ENCODE measurements at regions not wholly inside any gene's neighbourhood (a gene's known extent, or its start where the extent isn't known, plus 50 kb on each side); places are given as distances from the start of the nearest gene placed in this dataset.
"Not testable (repeated sequence)": the region's sequence is repeated elsewhere in the genome, so short reads cannot be mapped to it uniquely, and the experiment has no call there.

DNA sequence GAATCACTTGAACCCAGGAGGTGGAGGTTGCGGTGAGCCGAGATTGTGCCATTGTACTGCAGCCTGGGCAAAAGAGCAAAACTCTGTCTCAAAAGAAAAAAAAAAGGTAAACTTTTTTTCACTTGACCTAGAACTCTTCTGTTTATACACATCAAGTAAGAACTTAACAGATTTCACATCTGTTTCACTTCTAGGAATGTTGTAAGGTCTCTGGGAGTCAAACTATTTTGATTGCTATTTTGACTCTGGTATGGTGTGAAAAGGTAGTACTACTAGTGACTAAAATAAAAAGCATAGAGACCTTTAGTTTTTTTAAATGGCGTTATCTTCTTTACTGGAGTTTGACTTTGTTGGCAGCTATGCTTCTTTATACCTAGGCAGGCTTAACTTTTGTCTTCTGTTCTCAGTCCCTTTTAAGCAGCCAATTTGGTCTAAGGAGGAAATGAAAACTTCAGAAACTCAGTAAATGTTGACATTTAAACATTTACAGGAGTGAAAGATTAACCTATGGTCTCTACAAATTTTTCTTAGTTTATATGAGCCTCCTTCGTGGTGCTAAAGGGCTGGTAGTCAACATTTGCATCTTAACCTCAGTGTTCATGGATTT, 84.7 kb downstream of the METTL2B start:
- DNase-seq, result not testable (repeated sequence)

DNA sequence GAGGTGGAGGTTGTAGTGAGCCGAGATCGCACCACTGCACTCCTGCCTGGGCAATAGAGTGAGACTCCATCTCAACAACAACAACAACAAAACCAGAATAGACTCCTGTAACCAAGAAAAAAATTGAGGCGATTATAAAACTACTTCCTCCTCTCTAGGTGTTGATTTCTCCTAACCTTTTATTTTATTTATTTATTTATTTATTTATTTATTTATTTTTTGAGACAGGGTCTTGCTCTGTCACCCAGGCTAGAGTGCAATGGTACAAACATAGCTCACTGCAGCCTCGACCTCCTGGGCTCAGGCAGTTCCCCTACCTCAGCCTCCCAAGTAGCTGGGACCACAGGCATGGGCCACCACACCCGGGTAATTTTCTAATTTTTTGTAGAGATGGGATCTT, 86.2 kb downstream of the METTL2B start:
- not testable (repeated sequence) for DNase-seq

- not testable (repeated sequence) for DNase-seq
Measured at GRCh38 chr7:128564123-128564700, 87.7 kb downstream of the METTL2B start.

DNA sequence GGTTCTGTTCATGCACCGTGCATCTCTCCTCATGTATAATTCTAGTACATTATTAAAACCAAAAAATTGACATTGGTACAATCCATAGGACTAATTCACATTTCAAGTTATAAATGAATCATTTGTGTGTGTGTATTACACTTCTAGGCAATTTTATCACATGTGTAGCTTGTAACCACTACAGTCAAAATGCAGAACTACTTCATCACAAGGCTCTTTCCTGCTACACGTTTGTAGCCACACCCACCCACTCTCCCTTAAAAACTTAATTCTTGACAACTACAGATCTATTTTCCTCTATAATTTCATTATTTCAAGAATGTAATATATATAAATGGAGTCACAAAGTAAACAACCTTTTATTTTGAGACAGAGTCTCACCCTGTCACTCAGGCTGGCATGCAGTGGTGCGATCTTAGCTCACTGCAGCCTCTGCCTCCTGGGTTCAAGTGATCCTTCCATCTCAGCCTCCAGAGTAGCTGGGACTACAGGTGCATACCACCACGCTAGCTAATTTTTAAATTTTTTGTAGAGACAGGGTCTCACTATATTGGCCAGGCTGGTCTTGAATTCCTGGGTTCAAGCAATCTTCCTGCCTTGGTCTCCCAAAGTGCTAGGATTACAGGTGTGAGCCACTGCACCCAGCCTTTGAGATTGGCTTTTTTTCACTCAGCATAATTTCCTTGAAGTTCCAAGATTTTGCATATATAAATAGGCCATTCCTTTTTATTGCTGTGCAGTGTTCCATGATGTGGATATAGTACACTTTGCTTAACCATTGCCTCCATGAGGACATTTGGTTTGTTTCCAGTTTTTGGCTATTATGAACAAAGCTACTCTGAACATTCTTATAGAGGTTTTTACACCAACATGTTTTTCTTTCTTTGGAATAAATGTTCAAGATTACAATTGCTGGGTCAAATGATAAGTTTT, 88.7 kb downstream of the METTL2B start:
- not testable (repeated sequence) for DNase-seq

DNA sequence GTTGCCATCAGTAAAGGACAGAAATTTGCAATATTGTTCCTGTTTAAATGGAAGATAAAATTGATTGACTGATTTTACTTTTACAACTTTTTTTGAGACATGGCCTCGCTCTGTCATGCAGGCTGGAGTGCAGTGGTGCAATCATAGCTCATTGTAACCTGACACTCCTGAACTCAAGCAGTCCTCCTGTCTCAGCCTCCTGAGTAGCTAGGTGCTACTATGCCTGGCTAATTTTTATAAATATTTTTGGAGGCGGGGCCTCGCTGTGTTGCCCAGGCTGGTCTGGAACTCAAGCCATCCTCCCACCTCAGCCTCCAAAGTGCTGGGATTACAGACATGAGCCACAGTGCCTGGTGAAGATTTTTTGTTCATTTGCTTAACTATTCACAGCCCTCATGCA, 96.8 kb upstream of the GARIN1A start:
- not testable (repeated sequence) for DNase-seq

- DNase-seq, result not testable (repeated sequence)
Measured at GRCh38 chr7:128576953-128577352, 95.1 kb upstream of the GARIN1A start.

GRCh38 chr7:128579843-128580242, 92.2 kb upstream of the GARIN1A start:
- not testable (repeated sequence) for DNase-seq

- DNase-seq, result not testable (repeated sequence)
Measured at GRCh38 chr7:128581100-128581499, 91.0 kb upstream of the GARIN1A start.

DNA sequence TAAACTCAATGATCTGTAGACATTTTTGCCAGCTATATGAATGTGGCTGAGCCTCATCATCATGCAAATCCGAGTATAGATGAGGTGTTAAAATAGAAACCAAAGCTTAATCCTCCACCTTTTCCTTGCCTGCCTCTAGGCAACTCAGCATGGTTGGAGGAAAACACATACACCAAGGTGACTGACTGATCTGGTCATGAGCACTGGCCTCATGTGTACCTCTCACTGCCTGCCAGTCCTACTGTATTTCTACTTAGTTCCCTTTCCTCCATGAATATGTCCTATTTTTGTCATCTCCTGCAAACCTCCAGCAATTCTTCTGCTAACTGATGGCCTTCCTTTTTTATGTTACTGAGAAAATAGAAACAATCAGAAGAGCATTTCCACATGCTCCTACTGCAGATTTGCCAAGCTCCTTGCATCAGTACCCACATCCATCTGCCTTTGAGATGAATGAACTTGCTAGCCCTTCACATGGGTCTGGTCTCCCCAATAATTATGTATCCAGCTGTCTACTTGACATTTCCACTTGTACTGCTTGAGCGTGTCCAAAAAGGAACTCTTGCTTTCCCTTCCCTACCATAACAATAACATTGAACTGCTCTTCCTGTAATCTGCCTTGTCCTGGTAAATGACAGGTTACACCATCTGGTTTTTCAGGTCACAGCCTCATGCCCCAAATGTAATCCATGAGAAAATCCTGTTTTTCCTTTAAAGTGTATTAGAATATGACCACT, 90.1 kb upstream of the GARIN1A start:
- not testable (repeated sequence) for DNase-seq

DNA sequence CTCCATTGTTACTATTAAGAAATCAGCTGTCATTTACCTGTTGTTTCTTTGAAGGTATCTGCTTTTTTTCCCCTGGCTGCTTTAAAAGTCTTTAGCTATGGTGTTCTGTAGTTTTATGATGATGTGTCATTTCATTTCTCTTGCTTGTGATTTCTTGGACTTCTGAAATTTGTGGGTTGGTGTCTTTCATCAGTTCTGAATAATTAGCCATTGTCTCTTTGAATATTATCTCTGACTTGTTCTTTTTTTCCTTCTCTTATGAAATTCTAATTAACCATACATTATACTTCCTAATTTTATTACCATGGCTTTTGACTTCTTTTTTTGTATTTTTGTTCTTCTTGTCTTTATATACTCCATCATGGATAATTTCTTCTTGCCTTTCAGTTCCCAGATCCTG, 85.4 kb upstream of the GARIN1A start:
- not testable (repeated sequence) for DNase-seq

DNA sequence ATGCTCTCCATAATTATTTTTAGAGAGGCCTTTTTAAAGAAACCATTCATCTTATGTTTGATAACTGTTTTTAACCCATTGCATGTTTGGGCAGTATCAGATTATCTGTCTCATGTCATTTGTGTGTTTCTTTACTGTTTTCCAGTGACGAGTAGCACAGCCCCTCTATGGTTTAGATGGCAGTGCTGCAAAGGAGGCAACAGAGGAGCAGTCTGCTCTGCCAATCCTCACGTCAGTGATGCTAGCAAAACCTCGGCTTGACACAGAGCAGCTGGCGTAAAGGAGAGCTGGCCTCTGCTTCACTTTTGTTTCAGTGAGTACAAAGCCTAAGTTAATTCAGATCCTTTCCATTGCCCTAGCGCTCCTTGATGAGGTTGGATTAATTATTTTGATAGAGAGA, 80.4 kb upstream of the GARIN1A start:
- no peak for DNase-seq

DNA sequence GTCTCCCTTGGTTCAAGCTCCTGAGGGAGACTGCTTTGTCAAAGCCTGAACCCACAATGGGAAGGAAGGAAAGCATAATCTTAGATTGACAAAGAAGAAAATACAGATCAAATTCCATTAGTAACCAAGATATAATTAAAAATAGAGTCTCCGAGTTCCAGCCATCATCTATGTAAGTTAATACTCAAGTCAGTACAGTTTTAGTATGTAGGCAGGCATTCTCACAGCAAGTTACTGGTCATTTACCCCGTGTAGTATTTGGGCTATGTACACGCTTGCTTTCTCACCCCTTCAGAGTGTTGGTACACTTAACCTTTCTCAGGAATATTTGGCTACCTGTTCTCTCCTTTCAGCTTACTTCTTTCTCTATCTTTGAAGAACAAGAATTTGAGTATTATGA, 79.9 kb upstream of the GARIN1A start:
- DNase-seq, result not testable (repeated sequence)

- DNase-seq, result not testable (repeated sequence)
Measured at GRCh38 chr7:128594061-128594460, 78.0 kb upstream of the GARIN1A start.

- not testable (repeated sequence) for DNase-seq
Measured at GRCh38 chr7:128596336-128597128, 75.6 kb upstream of the GARIN1A start.

GRCh38 chr7:128598946-128599345, 73.1 kb upstream of the GARIN1A start:
- not testable (repeated sequence) for DNase-seq

GRCh38 chr7:128608678-128609421, 63.2 kb upstream of the GARIN1A start:
- DNase-seq, result peak; percentile 60 to 66

DNA sequence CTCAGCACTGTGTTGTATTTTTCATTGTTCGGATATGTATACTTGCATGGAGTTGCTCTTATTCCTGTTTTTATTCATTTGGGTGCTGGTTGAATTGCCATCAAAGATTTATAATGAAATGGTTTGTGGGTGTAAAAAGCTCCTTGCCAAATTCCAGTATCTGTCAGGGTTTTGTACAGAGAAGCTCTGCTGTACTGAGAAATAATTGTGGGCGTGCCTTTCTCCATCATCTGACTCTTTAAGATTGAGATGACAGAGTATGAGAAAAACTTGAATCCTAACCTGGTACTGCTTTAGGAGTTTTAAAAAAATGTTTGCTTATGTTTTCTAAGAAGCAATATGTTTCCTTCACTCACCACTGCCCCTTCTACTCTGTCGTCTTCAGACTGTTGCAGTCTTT, 58.7 kb upstream of the GARIN1A start:
- not testable (repeated sequence) for DNase-seq

GRCh38 chr7:128614812-128615211, 57.3 kb upstream of the GARIN1A start:
- DNase-seq, result not testable (repeated sequence)

GRCh38 chr7:128616799-128617198, 55.3 kb upstream of the GARIN1A start:
- not testable (repeated sequence) for DNase-seq

All from NCI-H2081 (cell line).